GM12872 (cell line): ENCODE measurements at regions not wholly inside any gene's neighbourhood (a gene's known extent, or its start where the extent isn't known, plus 50 kb on each side); places are given as distances from the start of the nearest gene placed in this dataset.

Experiments
- CTCF ChIP-seq: IDR thresholded peaks from 3 replicates; pipeline ENCODE4 v1.5.1; 2011; ENCODE audit warnings: low read depth, mild to moderate bottlenecking, low read length, moderate library complexity; ENCODE audit not compliant: insufficient read depth

- no peak for TF ChIP-seq CTCF
These were observed 149.0 kb upstream of the PWP1 start for GRCh38 chr12:107536613-107537012.

- TF ChIP-seq CTCF, result no peak
These were observed 148.0 kb upstream of the PWP1 start for GRCh38 chr12:107537464-107538119.

GRCh38 chr12:107539196-107539939 is 146.2 kb upstream of the PWP1 start:
- TF ChIP-seq CTCF, result no peak

DNA sequence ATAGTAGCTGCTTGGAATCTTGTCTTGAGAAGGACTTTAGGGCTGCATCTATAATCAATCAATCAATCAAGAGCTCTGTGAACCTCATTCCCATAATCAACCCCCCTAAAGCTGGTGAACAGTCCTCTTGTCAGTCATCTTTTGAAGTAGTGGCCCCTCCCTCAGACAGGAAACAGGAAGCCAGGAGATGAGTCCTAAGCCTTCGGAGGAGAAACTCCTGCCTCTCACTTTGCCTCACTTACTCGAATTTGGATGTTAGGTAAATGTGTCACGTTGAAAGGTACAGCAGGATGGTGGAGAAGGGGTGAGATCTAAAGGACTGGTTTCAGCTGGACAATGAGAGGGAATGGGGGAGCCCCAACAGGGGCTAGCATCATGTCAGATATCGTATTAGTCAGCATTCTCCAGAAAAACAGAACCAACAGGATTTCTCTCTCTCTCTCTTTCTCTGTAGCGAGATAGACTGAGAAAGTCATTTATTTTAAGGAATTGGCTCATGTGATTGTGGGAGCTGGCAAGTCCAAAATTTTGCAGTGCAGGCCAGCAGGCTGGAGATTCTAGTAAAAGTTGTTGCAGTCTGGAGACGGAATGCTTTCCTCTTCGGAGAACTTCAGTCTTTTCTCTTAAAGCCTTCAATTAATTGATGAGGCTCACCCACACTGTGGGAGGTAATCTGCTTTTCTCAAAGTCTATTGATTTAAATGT is 144.4 kb upstream of the PWP1 start:
- TF ChIP-seq CTCF, result no peak

- no peak for TF ChIP-seq CTCF
These were observed 142.2 kb upstream of the PWP1 start for GRCh38 chr12:107543416-107543815.

DNA sequence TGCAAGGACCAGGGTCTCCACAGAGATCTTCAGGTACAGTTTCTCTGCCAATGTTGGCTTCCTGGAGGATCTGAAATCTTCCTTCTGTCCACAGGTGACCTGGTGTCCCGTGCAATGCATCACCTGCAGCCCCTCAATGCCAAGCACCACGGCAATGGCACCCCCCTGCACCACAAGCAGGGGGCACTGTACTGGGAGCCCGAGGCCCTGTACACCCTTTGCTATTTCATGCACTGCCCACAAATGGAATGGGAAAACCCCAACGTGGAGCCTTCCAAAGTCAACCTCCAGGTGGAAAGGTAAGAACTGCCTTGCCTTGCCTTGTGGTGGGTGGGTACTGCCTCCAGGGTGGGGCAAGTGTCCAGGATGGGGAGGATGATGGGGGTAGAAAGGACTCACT is 141.8 kb upstream of the PWP1 start:
- no peak for TF ChIP-seq CTCF

DNA sequence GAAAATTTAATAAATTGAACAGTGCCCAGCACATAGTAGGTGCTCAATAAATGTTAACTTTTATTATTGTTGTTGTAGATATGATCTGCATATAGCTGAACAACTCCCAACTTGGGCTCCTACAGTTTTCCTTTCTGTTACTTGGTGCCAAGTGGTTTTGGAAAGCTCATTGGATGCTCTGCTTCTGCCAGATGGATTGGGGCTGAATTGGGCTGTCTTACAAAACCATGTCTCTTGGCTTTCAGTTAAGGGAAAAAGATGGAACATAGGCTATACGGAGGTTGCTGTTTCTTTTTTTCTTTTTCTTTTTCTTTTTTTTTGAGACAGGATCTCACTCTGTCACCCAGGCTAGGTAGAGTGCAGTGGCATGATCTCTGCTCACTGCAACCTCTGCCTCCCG is 140.7 kb upstream of the PWP1 start:
- no peak for TF ChIP-seq CTCF
